Fibroblast of skin of scalp (primary cell): ENCODE measurements at regions not wholly inside any gene's neighbourhood (a gene's known extent, or its start where the extent isn't known, plus 50 kb on each side); places are given as distances from the start of the nearest gene placed in this dataset.

Source experiments
- DNase-seq: peaks from one replicate; pipeline ENCODE4 v3.0.0-alpha.2; 2013

GRCh38 chr3:22962244-22962643 is 240.9 kb upstream of the UBE2E2 start:
- peak; percentile 13 for DNase-seq

- no peak for DNase-seq
These were observed 236.8 kb upstream of the UBE2E2 start for GRCh38 chr3:22966349-22966748.

GRCh38 chr3:22969276-22969675 is 233.9 kb upstream of the UBE2E2 start:
- no peak for DNase-seq

GRCh38 chr3:22971497-22971896 is 231.6 kb upstream of the UBE2E2 start:
- no peak for DNase-seq

GRCh38 chr3:22977042-22977441 is 226.1 kb upstream of the UBE2E2 start:
- DNase-seq = no peak

GRCh38 chr3:22977650-22978289 is 225.4 kb upstream of the UBE2E2 start:
- no peak for DNase-seq

- no peak for DNase-seq
These were observed 223.5 kb upstream of the UBE2E2 start for GRCh38 chr3:22979581-22979980.

- peak; percentile 37 for DNase-seq
These were observed 222.8 kb upstream of the UBE2E2 start for GRCh38 chr3:22980346-22980745.

GRCh38 chr3:22981166-22981565 is 222.0 kb upstream of the UBE2E2 start:
- DNase-seq = no peak

GRCh38 chr3:22981861-22982260 is 221.3 kb upstream of the UBE2E2 start:
- DNase-seq = no peak

- DNase-seq = no peak
These were observed 220.0 kb upstream of the UBE2E2 start for GRCh38 chr3:22982981-22983587.

GRCh38 chr3:22986958-22987357 is 216.2 kb upstream of the UBE2E2 start:
- DNase-seq = no peak

GRCh38 chr3:22988566-22988965 is 214.6 kb upstream of the UBE2E2 start:
- no peak for DNase-seq

GRCh38 chr3:22989716-22990115 is 213.4 kb upstream of the UBE2E2 start:
- no peak for DNase-seq

GRCh38 chr3:22990291-22991200 is 212.6 kb upstream of the UBE2E2 start:
- no peak for DNase-seq

GRCh38 chr3:22994781-22995180 is 208.3 kb upstream of the UBE2E2 start:
- no peak for DNase-seq

GRCh38 chr3:22996920-22997571 is 206.1 kb upstream of the UBE2E2 start:
- peak; percentile 7 for DNase-seq

GRCh38 chr3:23000371-23000770 is 202.8 kb upstream of the UBE2E2 start:
- no peak for DNase-seq

GRCh38 chr3:23002151-23002550 is 201.0 kb upstream of the UBE2E2 start:
- no peak for DNase-seq

- DNase-seq = peak; percentile 52
These were observed 200.0 kb upstream of the UBE2E2 start for GRCh38 chr3:23002836-23003732.

- DNase-seq = no peak
These were observed 199.4 kb upstream of the UBE2E2 start for GRCh38 chr3:23003733-23004046.

- DNase-seq = peak; percentile 57
These were observed 198.2 kb upstream of the UBE2E2 start for GRCh38 chr3:23004971-23005370.
